GM18505 (cell line): ENCODE measurements at regions not wholly inside any gene's neighbourhood (a gene's known extent, or its start where the extent isn't known, plus 50 kb on each side); places are given as distances from the start of the nearest gene placed in this dataset.

ENCODE experiments used
- ATAC-seq: cut with Tn5 transposase; IDR thresholded peaks from one replicate; pipeline ENCODE4 v1.9.1; 2021; ENCODE audit not compliant: unreplicated experiment
- POLR2A ChIP-seq: IDR thresholded peaks from 4 replicates; pipeline ENCODE4 v1.6.1; 2011; ENCODE audit warnings: borderline replicate concordance; ENCODE audit not compliant: insufficient read depth, insufficient read length; ENCODE audit errors: extremely low read depth

GRCh38 chr11:92409355-92409754 is 184.7 kb downstream of the FAT3 start:
- TF ChIP-seq POLR2A: no peak
- ATAC-seq: no peak

GRCh38 chr11:92409956-92410355 is 185.3 kb downstream of the FAT3 start:
- ATAC-seq: no peak
- no peak for TF ChIP-seq POLR2A

- no peak for TF ChIP-seq POLR2A
- ATAC-seq: no peak
Observed at GRCh38 chr11:92410526-92410925, 185.9 kb downstream of the FAT3 start.

- ATAC-seq: no peak
- TF ChIP-seq POLR2A: no peak
Observed at GRCh38 chr11:92411431-92411830, 186.8 kb downstream of the FAT3 start.

GRCh38 chr11:92413757-92414513 is 189.3 kb downstream of the FAT3 start:
- no peak for TF ChIP-seq POLR2A
- peak; percentile 75 for ATAC-seq

GRCh38 chr11:92416971-92417725 is 192.5 kb downstream of the FAT3 start:
- no peak for ATAC-seq
- TF ChIP-seq POLR2A: no peak

- no peak for ATAC-seq
- no peak for TF ChIP-seq POLR2A
Observed at GRCh38 chr11:92423115-92424034, 198.8 kb downstream of the FAT3 start.

- ATAC-seq: no peak
- no peak for TF ChIP-seq POLR2A
Observed at GRCh38 chr11:92424281-92424680, 199.7 kb downstream of the FAT3 start.

GRCh38 chr11:92425127-92425526 is 200.5 kb downstream of the FAT3 start:
- TF ChIP-seq POLR2A: no peak
- ATAC-seq: no peak

GRCh38 chr11:92432515-92432914 is 207.9 kb downstream of the FAT3 start:
- TF ChIP-seq POLR2A: no peak
- ATAC-seq: no peak

GRCh38 chr11:92436034-92436920 is 211.7 kb downstream of the FAT3 start:
- no peak for TF ChIP-seq POLR2A
- ATAC-seq: no peak

GRCh38 chr11:92439133-92439532 is 214.5 kb downstream of the FAT3 start:
- no peak for ATAC-seq
- no peak for TF ChIP-seq POLR2A
